ENCODE measurements at regions not wholly inside any gene's neighbourhood (a gene's known extent, or its start where the extent isn't known, plus 50 kb on each side); places are given as distances from the start of the nearest gene placed in this dataset.

- CTCF ChIA-PET (ENCODE audit: partially characterized antibody): interaction anchor here (0.7 to 1.6 kb wide), 3 partner anchors 8 to 752 kb away, joined by 3 to 5 read pairs (median 4); no protein-coding TSS in a partner anchor
- H3K36me3 Mint-ChIP-seq: no peaks in the 10 kb centered on the region
Measured at GRCh38 chr1:112337028-112337531, 58.9 kb upstream of the CTTNBP2NL start.

GRCh38 chr1:112341986-112342385, 54.0 kb upstream of the CTTNBP2NL start:
- POLR2A ChIA-PET (ENCODE audit: partially characterized antibody): no interaction called here
- no peaks in the 10 kb centered on the region for H3K36me3 ChIP-seq (ENCODE audit: insufficient read depth, low read length)
- H3K27ac ChIP-seq (ENCODE audit: low read depth, low read length): no peak overlapping the region
- no peak for DNase-seq
- Mint-ChIP-seq H3K9me3 (peaks cover 0 to 9% (median 0%) of the 10 kb centered on the region in 8 donors), H3K27ac (peak overlapping the region in 1 of 7 donors; percentile 19), H3K27me3 (peaks cover 1 to 5% of the 10 kb centered on the region in 2 donors), H3K4me3 (no peak overlapping the region), H3K36me3 (no peaks in the 10 kb centered on the region), H3K4me1 (peaks cover 14 to 21% (median 18%) of the 10 kb centered on the region in 4 donors)
- no peaks in the 10 kb centered on the region for H3K9me3 ChIP-seq (ENCODE audit: control insufficient read depth in 1 of 2, low read length in 2 of 2)
- CTCF ChIA-PET (ENCODE audit: partially characterized antibody): no interaction called here
- intact Hi-C loops (cut with micrococcal nuclease): no loop called here
- H3K4me3 ChIP-seq (ENCODE audit: low read length in 2 of 2): no peak overlapping the region
- no peaks in the 10 kb centered on the region for H3K27me3 ChIP-seq (ENCODE audit: insufficient read depth, low read length)
- peaks cover 9% of the 10 kb centered on the region for H3K4me1 ChIP-seq (ENCODE audit: insufficient read depth, low read length)

More at GRCh38 chr1:112337028-112337531, 58.9 kb upstream of the CTTNBP2NL start:
- DNase-seq: peak in 2 of 5 donors; percentile 6 to 8
- Mint-ChIP-seq H3K27me3 (peaks cover 11 to 30% of the 10 kb centered on the region in 2 donors), H3K4me1 (peaks cover 4 to 8% (median 7%) of the 10 kb centered on the region in 4 donors), H3K4me3 (peak overlapping the region in 7 of 8 donors; percentile 0 to 63 (median 50)), H3K9me3 (peaks cover 0 to 9% (median 0%) of the 10 kb centered on the region in 8 donors), H3K27ac (peak overlapping the region in 3 of 7 donors; percentile 1 to 52 (median 2))
- POLR2A ChIA-PET (ENCODE audit: partially characterized antibody): no interaction called here
- Histone ChIP-seq H3K4me3 (ENCODE audit: low read length in 2 of 2) (no peak overlapping the region), H3K9me3 (ENCODE audit: control insufficient read depth in 1 of 2, low read length in 2 of 2) (no peaks in the 10 kb centered on the region), H3K27me3 (ENCODE audit: insufficient read depth, low read length) (no peaks in the 10 kb centered on the region), H3K27ac (ENCODE audit: low read depth, low read length) (no peak overlapping the region), H3K36me3 (ENCODE audit: insufficient read depth, low read length) (no peaks in the 10 kb centered on the region), H3K4me1 (ENCODE audit: insufficient read depth, low read length) (no peaks in the 10 kb centered on the region)
- intact Hi-C loops (cut with micrococcal nuclease): no loop called here

DNA sequence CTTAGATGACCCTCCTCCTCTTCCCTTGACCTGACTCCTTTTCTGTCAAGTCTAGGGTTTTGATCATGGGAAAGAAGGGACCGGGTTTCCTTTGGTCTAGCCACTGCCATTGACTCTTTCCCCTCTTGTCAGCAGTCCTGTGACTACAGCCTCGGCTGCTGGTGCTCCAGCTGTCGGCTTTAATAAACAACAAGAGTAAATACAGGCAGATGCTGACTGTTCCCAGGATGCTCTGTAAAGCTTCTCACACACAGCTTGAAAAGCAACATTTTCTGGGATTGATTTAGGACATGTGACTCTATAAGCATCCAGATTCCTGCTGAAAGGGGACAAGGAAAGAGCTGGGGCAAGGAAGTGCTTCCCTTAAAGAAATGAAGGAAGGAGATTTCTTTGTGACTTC, 53.5 kb upstream of the CTTNBP2NL start:
- POLR2A ChIA-PET (ENCODE audit: partially characterized antibody): no interaction called here
- Histone ChIP-seq H3K36me3 (ENCODE audit: insufficient read depth, low read length) (no peaks in the 10 kb centered on the region), H3K4me3 (ENCODE audit: low read length in 2 of 2) (no peak overlapping the region), H3K4me1 (ENCODE audit: insufficient read depth, low read length) (peaks cover 9% of the 10 kb centered on the region), H3K27me3 (ENCODE audit: insufficient read depth, low read length) (no peaks in the 10 kb centered on the region), H3K9me3 (ENCODE audit: control insufficient read depth in 1 of 2, low read length in 2 of 2) (no peaks in the 10 kb centered on the region), H3K27ac (ENCODE audit: low read depth, low read length) (no peak overlapping the region)
- peaks cover 0 to 9% (median 0%) of the 10 kb centered on the region in 8 donors for H3K9me3 Mint-ChIP-seq
- peaks cover 1% of the 10 kb centered on the region in 2 donors for H3K27me3 Mint-ChIP-seq
- intact Hi-C loops (cut with micrococcal nuclease): no loop called here
- no peak overlapping the region for H3K4me3 Mint-ChIP-seq
- H3K36me3 Mint-ChIP-seq: no peaks in the 10 kb centered on the region
- no peak for DNase-seq
- no peak overlapping the region for H3K27ac Mint-ChIP-seq
- peaks cover 11 to 17% (median 16%) of the 10 kb centered on the region in 4 donors for H3K4me1 Mint-ChIP-seq
- CTCF ChIA-PET (ENCODE audit: partially characterized antibody): interaction anchor here (1.4 kb wide), 1 partner anchor 28 kb away, joined by 8 read pairs; no protein-coding TSS in a partner anchor

GRCh38 chr1:112344754-112345423, 51.1 kb upstream of the CTTNBP2NL start:
- ChIA-PET POLR2A (ENCODE audit: partially characterized antibody) (no interaction called here), CTCF (ENCODE audit: partially characterized antibody) (interaction anchor here (1.2 kb wide), 1 partner anchor 8 kb away, joined by 5 read pairs; no protein-coding TSS in a partner anchor)
- peak overlapping the region in 6 of 8 donors; percentile 1 to 51 (median 36) for H3K4me3 Mint-ChIP-seq
- peaks cover 0 to 3% of the 10 kb centered on the region in 2 donors for H3K36me3 Mint-ChIP-seq
- H3K4me1 ChIP-seq (ENCODE audit: insufficient read depth, low read length): peaks cover 9% of the 10 kb centered on the region
- peak; percentile 22 to 58 (median 43) for DNase-seq
- no peaks in the 10 kb centered on the region for H3K9me3 ChIP-seq (ENCODE audit: control insufficient read depth in 1 of 2, low read length in 2 of 2)
- H3K27ac Mint-ChIP-seq: peak overlapping the region in 6 of 7 donors; percentile 16 to 84 (median 50)
- H3K4me3 ChIP-seq (ENCODE audit: low read length in 2 of 2): no peak overlapping the region
- no peak overlapping the region for H3K27ac ChIP-seq (ENCODE audit: low read depth, low read length)
- H3K9me3 Mint-ChIP-seq: peaks cover 0 to 15% (median 7%) of the 10 kb centered on the region in 8 donors
- peaks cover 0 to 1% of the 10 kb centered on the region in 2 donors for H3K27me3 Mint-ChIP-seq
- no peaks in the 10 kb centered on the region for H3K36me3 ChIP-seq (ENCODE audit: insufficient read depth, low read length)
- intact Hi-C loops (cut with micrococcal nuclease): no loop called here
- H3K27me3 ChIP-seq (ENCODE audit: insufficient read depth, low read length): no peaks in the 10 kb centered on the region
- H3K4me1 Mint-ChIP-seq: peaks cover 11 to 17% (median 16%) of the 10 kb centered on the region in 4 donors
